ENCODE measurements at regions not wholly inside any gene's neighbourhood (a gene's known extent, or its start where the extent isn't known, plus 50 kb on each side); places are given as distances from the start of the nearest gene placed in this dataset.

GRCh38 chr10:125605167-125605566 is 77.8 kb downstream of the TEX36 start:
- POLR2A ChIA-PET, result no interaction called here
- 69% methylated on average over 2 of the region's 4 CpGs for WGBS (ENCODE audit: insufficient coverage)
- intact Hi-C loops (cut with micrococcal nuclease), result no loop called here
- no peaks in the 10 kb centered on the region for H3K36me3 ChIP-seq (replicated peaks in 1 of 2; ENCODE audit: control extremely low read depth in 1 of 2, control insufficient read depth in 1 of 2, extremely low read depth in 1 of 2, insufficient read depth in 2 of 2, low read length in 1 of 2)
- peaks cover 3% of the 10 kb centered on the region for H3K27me3 Mint-ChIP-seq
- no peak overlapping the region for H2AFZ ChIP-seq (ENCODE audit: insufficient read depth, low read depth, low read length, poor library complexity, severe bottlenecking)
- CTCF ChIA-PET, result no interaction called here
- H4K20me1 ChIP-seq (ENCODE audit: control insufficient read depth, insufficient read depth, low read length, poor library complexity, severe bottlenecking), result no peaks in the 10 kb centered on the region
- peaks cover 0 to 13% (median 0%) of the 10 kb centered on the region in 3 donors for H3K9me3 ChIP-seq (ENCODE audit: control extremely low read depth in 1 of 3, control insufficient read depth in 2 of 3, insufficient read depth in 1 of 3, low read length in 2 of 3)
- no peaks in the 10 kb centered on the region for H3K79me2 ChIP-seq (ENCODE audit: control insufficient read depth, insufficient read depth, low read length)
- peaks cover 4% of the 10 kb centered on the region for H3K9me3 Mint-ChIP-seq (ENCODE audit: insufficient read depth)
- H3K27ac ChIP-seq (ENCODE audit: low read length in 2 of 2), result no peak overlapping the region
- no peak overlapping the region for H3K4me3 ChIP-seq (ENCODE audit: control extremely low read depth in 1 of 5, extremely low read depth in 1 of 5, insufficient read depth in 1 of 5, low read depth in 2 of 5, low read length in 4 of 5)
- no peak overlapping the region for H3K4me3 Mint-ChIP-seq
- no peak for TF ChIP-seq EZH2 (IDR thresholded peaks at IDR 0.05; ENCODE audit: borderline replicate concordance, insufficient read depth, low read depth, low read length, poor library complexity, severe bottlenecking)
- TF ChIP-seq, protein P1, sequence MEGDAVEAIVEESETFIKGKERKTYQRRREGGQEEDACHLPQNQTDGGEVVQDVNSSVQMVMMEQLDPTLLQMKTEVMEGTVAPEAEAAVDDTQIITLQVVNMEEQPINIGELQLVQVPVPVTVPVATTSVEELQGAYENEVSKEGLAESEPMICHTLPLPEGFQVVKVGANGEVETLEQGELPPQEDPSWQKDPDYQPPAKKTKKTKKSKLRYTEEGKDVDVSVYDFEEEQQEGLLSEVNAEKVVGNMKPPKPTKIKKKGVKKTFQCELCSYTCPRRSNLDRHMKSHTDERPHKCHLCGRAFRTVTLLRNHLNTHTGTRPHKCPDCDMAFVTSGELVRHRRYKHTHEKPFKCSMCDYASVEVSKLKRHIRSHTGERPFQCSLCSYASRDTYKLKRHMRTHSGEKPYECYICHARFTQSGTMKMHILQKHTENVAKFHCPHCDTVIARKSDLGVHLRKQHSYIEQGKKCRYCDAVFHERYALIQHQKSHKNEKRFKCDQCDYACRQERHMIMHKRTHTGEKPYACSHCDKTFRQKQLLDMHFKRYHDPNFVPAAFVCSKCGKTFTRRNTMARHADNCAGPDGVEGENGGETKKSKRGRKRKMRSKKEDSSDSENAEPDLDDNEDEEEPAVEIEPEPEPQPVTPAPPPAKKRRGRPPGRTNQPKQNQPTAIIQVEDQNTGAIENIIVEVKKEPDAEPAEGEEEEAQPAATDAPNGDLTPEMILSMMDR (IDR thresholded peaks at IDR 0.05), result no peak
- no peaks in the 10 kb centered on the region for H3K4me1 ChIP-seq (ENCODE audit: control insufficient read depth in 2 of 2, insufficient read depth in 2 of 2, low read length in 2 of 2)
- no peak overlapping the region for H3K27ac Mint-ChIP-seq
- H3K4me1 Mint-ChIP-seq, result no peaks in the 10 kb centered on the region
- no peak overlapping the region for H3K4me2 ChIP-seq (replicated peaks; ENCODE audit: low read depth, low read length, poor library complexity, severe bottlenecking)
- no peak overlapping the region for H3K9ac ChIP-seq (ENCODE audit: low read length)
- DNase-seq, result no peak
- no peaks in the 10 kb centered on the region for H3K27me3 ChIP-seq (replicated peaks in 1 of 4; ENCODE audit: control extremely low read depth in 1 of 4, control insufficient read depth in 3 of 4, insufficient read depth in 4 of 4, low read length in 3 of 4)
- ATAC-seq (ENCODE audit: low read depth), result no peak

DNA sequence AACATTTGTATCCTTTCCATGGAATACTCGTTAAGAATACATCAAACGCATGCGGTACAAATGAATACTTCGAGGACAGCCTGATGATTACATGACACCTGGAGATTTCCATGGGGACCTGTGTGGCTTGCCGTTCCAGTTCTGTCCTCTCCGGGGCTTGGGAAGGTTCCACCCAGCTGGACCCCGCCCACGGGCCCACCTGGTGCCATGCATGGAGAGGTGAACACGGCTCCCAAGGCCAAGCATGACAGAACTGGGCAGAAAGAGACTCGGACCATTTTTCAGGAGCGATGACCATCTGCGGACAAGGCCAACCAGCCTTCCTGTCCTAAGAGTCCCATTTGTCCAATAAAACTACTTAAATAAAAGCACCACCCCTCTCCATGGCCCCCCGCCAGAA is 80.1 kb downstream of the TEX36 start:
- POLR2A ChIA-PET, result no interaction called here
- WGBS (ENCODE audit: insufficient coverage), result 85% methylated on average over 13 of the region's 13 CpGs
- no peak overlapping the region for H3K4me3 ChIP-seq (ENCODE audit: control extremely low read depth in 1 of 5, extremely low read depth in 1 of 5, insufficient read depth in 1 of 5, low read depth in 2 of 5, low read length in 4 of 5)

More for the DNA sequence above, 80.1 kb downstream of the TEX36 start:
- CTCF ChIA-PET, result no interaction called here
- Histone ChIP-seq H4K20me1 (ENCODE audit: control insufficient read depth, insufficient read depth, low read length, poor library complexity, severe bottlenecking) (no peaks in the 10 kb centered on the region), H3K36me3 (replicated peaks in 1 of 2; ENCODE audit: control extremely low read depth in 1 of 2, control insufficient read depth in 1 of 2, extremely low read depth in 1 of 2, insufficient read depth in 2 of 2, low read length in 1 of 2) (no peaks in the 10 kb centered on the region), H3K4me1 (ENCODE audit: control insufficient read depth in 2 of 2, insufficient read depth in 2 of 2, low read length in 2 of 2) (no peaks in the 10 kb centered on the region), H3K27ac (ENCODE audit: low read length in 2 of 2) (no peak overlapping the region), H3K27me3 (replicated peaks in 1 of 4; ENCODE audit: control extremely low read depth in 1 of 4, control insufficient read depth in 3 of 4, insufficient read depth in 4 of 4, low read length in 3 of 4) (no peaks in the 10 kb centered on the region), H2AFZ (ENCODE audit: insufficient read depth, low read depth, low read length, poor library complexity, severe bottlenecking) (no peak overlapping the region), H3K4me2 (replicated peaks; ENCODE audit: low read depth, low read length, poor library complexity, severe bottlenecking) (no peak overlapping the region), H3K9ac (ENCODE audit: low read length) (no peak overlapping the region), H3K9me3 (ENCODE audit: control extremely low read depth in 1 of 3, control insufficient read depth in 2 of 3, insufficient read depth in 1 of 3, low read length in 2 of 3) (peaks cover 0 to 23% (median 0%) of the 10 kb centered on the region in 3 donors), H3K79me2 (ENCODE audit: control insufficient read depth, insufficient read depth, low read length) (no peaks in the 10 kb centered on the region)
- Mint-ChIP-seq H3K9me3 (ENCODE audit: insufficient read depth) (peaks cover 6% of the 10 kb centered on the region), H3K27me3 (peaks cover 3% of the 10 kb centered on the region), H3K4me3 (no peak overlapping the region), H3K4me1 (peaks cover 2% of the 10 kb centered on the region), H3K27ac (no peak overlapping the region)
- ATAC-seq (ENCODE audit: low read depth), result no peak
- TF ChIP-seq, protein P1 (IDR thresholded peaks at IDR 0.05), result no peak
- no peak for TF ChIP-seq EZH2 (IDR thresholded peaks at IDR 0.05; ENCODE audit: borderline replicate concordance, insufficient read depth, low read depth, low read length, poor library complexity, severe bottlenecking)
- intact Hi-C loops (cut with micrococcal nuclease), result no loop called here
- DNase-seq, result no peak

Data from B cell (primary cell).